DMS153 (cell line): ENCODE measurements at regions not wholly inside any gene's neighbourhood (a gene's known extent, or its start where the extent isn't known, plus 50 kb on each side); places are given as distances from the start of the nearest gene placed in this dataset.

ENCODE experiments used
- DNase-seq: peaks from one replicate; lab custom pipeline; 2025; lab: John Stamatoyannopoulos, UW

DNA sequence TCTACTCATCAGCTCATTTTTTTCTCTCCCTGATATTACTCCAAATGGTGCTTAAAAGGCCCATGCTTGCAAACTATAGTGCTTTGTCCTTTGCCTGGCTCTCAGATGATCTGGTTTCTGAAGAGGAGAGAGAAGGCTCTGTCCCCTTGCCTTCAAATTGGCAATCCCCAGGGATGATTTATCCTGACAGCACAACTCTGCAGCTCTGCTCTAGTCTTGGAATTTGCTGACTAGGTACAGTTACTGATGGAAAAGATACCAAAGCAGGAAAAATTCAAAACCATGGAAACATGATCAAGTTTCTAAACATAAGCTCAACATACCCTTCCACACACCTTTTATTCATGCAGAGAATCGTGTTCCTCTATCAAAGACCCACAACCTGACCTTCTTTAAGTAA, 106.7 kb upstream of the CADPS start:
- DNase-seq, result no peak

DNA sequence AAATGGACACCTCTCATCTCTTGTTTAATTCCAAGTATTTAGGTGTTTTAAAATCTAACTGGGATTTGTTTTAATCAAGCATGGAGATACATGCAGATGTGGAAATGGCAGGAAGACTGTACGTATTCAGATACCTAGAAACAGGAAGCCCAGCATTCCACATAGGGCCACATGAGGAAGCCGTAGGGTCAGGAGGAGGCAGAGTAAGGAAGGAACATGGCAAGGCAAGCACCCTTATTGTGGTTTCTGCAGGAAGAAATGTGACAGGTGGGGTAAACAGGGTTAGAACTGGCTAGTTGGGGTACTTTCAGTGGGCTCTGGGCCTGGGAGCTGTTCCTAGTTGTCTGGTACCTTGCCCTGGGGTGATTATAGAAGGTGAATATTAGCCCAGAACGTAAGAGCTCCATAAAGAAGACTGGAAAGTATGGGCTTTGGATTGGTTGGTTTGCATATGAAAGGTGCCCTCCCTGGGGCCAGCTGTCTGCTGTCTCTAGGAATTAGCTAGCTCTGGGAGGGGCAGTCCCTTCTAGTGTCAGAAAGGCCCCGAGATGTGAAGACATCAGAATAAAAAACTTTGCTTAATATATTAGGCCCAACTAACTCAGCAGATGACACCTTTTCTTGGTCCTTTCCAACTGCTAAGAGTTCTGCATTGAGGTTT, 107.7 kb upstream of the CADPS start:
- no peak for DNase-seq

DNA sequence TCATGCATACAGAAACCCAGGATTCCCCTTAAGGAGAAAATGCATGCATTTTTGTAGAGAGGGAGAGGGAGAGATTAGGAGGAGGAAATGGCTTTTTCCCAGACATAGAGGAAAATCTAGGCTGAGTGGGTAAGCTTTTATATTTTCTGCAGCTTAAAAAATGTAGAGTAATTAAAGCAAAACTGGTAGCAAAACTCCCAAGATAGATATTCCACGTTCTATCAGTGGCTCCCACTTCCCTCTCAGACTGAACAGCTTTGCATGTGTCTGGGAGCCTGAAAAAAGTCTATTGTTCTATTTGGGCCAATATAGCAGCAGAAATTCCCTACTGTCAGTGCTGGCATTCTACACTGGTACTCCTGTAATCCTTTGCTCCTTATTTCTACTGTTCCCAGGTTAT, 110.8 kb upstream of the CADPS start:
- DNase-seq, result no peak

DNA sequence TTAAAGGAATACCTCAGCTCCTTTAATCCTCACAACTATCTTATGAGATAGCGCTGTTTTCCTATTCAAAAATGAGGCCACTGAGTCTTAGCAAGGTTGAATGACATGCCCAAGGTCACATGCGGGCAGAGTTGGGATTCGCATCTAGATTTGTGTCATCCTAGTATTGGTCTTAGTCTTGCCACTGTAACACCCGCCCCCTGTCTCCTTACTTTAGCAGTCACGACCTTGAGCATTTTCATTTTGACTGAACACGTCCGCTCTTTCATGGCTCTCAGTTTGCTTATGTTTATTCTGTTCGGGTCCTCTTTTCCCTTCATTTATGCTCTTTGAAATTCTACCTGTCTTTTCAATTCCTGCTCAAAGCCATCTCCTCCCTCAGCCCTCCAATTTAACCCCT, 112.5 kb upstream of the CADPS start:
- DNase-seq, result no peak

DNA sequence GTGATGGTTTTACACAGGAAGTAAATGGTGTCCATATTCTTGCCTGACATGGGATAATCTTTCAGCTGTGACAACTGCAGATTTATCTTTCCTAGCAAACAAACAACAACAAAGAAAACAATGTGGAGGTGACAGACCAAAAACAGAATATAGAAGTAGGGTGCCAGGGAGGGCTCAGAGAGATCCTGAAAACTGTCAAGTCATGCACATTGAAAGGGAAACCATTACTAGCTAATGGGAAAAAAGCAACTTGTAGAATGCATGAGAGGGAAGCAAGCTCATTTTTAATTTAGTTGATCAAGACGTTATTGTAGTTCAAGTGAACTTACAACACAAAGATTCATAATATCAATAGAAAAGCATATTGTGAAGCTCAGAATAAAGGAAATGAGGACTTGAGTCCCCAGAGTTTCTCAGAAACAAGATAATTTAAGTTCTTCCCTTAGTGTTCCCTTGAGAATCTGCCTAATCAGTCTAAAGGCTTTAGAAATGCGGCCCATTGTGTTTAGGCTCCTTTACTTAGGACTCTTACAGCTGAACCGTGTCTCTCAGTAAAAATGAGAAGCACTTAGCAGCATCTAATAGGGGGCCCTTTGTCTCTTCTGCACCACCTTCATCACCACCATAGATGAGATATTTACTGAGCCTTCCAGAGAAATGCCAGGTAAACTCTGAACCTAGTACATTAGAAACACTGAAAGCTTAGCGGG, 115.6 kb upstream of the CADPS start:
- DNase-seq, result no peak

DNA sequence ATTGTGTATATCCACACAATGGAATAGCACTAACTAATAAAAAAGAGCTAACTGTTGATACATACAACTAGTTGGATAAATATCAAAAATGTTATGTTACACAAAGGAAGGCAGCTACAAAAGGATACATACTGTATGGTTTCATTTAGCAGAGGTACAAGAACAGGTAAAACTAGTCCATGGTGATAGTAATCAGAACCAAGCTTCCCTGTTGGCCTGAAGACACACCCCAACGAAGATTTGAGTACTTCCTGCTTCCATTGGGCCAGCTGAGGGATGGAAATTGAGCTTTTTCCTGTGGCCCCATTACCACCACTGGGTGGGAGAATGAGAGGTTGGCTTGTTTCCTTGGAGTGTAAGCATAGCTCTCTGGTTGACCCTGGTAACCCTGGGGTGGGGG, 117.3 kb upstream of the CADPS start:
- DNase-seq, result no peak

DNA sequence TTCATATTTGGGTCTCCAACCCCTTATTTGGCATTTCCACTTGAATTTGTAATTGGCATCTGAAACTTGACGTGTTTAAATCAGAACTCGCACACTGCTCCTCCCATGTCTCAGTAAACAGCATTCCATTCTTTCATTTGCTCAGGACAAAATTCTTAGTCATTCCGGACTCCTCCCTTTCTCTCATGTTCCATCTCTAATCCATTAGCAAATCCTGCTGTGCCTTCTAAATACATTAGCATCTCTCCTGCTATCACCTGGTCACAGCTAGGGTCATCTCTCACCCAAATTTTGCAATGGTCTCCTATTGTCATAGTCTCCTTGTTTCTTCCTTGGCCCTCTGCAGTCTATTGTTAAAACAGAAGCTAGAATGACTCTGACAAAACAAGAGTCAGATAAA, 119.9 kb upstream of the CADPS start:
- DNase-seq, result no peak

DNA sequence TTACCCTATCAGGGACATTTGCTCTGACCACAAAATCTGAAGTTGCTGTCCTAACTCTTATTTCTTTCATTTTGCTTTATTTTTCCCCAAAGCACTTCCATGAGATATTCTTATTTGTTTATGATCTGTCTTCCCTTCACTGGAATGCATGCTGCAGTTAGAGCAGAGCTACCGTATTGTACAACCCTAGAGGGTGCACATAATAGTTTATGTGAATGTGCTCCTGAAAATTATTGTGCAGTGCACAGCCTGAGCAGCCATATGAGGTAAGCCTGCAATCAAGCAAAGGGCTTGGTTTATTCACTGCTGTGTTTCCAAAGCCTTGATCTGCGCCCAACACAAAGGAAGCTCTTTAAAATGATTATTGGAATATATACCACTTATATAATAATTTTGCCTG, 120.3 kb upstream of the CADPS start:
- DNase-seq, result no peak

DNA sequence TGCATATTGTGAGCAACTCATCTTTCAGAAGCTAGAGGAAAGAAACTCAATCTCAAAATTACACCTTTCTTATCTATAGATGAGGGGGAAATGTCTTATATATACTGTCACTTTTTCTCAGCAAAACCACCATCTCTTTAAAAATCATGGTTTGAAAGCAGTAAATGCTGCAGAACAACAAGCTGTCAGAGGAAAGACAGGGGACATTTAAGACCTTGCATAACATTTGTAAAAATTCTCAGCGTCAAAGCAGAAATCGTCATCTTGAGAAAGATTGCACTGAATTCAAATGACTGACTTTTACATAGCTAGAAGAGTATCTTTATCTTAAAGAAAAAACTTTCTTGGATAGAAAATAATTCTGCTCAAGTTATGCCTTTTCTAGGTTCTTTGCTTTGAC, 122.2 kb upstream of the CADPS start:
- no peak for DNase-seq

DNA sequence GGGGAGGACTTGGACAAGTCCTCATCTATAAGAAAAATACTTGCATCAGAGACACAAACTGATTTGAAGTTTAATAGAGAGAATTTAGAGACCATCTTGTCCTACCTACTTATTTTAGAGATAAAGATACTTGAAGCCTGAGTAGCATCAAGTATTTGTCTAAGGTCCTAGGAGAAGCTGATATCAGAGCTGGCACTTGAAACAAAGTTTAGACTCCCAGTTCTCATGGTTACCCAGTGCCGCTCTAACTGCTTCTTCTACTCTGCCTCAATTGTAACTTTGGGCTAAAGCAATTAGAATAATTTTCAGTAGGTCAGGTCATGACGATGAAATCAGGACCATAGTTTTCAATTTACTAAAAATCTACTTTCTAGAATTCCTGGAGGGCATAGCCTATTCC, 123.9 kb upstream of the CADPS start:
- DNase-seq, result no peak

DNA sequence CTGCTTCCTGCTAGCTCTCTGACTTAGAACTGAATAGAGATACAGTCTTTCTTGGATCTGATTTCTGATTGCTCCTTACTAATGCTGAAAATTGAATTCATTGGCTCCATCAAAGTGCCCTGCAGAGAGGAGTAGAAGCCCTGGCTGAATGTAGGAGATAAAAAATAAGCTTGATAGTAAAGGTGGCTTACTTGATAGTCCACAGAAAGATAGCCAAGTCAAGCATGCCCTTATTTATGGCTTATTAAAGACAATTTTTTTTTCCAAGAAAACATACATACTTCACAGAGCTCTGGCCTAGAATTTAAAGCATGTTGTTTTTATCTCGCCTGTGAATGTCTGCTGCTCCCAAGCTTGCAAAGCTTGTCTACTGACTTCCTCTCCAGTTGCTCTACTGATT, 124.6 kb upstream of the CADPS start:
- DNase-seq, result no peak

DNA sequence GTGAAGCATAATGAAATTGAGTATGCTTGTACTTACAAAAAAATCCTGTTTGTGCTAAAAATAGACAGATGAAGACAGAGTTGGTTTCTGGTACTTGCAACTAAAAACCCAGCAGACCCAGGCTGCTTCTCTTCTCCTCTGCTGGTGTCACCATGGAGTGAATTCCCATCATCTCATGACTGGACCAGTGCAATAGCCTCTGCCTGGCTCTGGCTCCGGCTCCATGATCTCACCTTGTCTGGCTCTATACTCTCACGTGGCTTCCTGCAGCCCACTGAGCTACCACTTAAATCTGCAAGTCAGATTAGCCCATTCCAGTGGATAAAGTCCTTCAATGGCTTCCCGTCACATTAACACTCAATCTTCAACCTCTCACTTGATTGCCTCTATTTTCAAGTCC, 129.2 kb upstream of the CADPS start:
- no peak for DNase-seq

DNA sequence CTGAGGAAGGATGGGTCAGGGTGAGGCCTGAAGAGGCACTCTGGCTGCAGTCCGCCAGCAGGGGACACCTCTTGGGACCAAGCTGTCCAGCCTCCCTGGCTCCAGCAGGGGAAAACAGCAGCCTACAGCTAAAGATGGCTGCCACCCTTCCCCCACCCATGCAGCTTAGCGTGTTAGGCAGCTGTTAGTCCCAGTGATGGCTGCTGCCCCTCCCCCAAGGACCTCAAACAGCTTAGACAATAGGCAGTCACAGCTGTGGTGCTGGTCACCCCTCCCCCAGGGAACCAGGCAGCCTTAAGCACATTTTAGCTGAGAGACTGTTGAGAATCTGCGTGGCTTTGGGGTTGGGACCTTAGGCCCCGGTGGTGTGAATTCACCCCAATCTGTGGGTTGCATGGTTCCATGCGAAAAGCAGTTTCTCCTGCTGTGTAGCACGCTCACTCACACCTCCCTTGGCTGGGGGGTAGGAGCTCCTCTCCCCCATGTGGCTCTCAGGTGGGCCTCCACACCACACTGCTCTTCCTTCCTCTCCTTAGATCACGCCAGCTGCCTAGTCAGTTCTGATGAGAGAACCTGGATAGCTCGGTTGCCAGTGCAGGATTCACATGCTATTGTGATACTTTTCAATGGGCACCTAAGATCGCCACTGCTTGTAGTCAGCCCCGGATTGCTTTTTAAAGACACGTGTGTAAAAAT, 140.5 kb upstream of the CADPS start:
- no peak for DNase-seq

DNA sequence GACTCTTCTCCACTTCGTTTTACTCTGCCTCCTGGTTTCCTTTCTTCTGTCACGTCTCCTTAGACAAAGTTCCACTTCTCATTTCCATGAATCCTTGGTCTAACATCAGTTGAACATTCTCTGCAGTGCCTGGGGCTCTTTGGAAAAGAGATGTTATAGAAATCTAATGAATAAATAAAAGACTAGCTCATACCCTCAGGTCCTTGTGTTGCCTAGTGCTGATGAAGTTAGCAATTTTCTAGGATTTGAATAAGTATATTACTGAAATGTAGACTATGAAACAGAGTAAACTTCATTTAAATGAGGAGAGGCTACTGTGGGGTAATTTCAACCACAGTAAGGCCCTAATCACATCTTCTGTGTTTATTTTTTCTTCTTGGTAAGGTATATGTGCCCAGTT, 146.9 kb upstream of the CADPS start:
- DNase-seq, result no peak

DNA sequence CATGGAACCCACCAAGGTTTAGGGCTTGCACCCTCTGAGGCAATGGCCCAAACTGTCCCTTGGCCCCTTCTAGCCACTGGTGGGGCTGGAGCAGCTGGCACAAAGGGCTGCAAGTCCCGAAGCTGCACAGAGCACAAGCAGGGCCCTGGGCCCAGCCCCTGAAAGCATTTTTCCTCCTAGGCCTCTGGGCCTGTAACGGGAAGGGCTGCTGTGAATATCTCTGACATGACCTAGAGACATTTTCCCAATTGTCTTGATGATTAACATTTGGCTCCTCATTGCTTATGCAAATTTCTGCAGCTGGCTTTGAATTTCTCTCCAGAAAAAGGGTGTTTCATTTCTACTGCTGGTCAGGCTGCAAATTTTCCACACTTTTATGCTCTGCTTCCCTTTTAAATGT, 151.5 kb upstream of the CADPS start:
- DNase-seq, result no peak

DNA sequence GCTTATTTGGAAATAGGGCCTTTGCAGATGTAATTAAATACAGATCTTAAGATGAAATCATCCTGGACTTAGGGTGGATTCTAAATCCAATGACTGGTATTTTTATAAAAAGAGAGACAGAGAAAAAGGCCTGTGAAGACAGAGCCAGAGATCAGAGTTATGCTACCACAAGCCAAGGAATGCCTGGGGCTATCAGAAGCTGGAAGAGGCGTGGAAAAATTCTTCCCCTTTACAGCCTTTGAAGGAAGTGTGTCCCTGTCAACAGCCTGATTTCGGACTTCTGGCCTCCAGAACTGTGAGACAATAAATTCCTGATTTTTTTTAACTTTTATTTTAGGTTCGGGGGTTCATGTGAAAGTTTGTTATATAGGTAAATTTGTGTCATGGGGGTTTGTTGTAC, 154.1 kb upstream of the CADPS start:
- DNase-seq, result no peak

DNA sequence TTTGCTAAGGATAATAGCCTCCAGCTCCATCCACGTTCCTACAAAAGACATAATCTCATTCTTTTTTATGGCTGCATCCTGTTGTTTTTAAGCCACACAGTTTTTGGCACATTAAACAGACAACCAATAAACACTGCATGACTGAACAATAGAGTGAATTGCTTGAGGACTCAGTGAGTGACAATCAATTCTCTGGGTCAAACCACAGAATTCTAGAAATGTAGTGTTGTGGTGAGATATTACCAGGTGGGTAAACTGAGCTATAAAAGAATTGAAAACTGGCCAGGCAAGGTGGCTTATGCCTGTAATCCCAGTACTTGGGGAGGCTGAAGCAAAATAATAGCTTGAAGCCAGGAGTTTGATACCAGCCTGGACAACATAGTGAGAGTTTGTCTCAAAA, 154.7 kb upstream of the CADPS start:
- no peak for DNase-seq

DNA sequence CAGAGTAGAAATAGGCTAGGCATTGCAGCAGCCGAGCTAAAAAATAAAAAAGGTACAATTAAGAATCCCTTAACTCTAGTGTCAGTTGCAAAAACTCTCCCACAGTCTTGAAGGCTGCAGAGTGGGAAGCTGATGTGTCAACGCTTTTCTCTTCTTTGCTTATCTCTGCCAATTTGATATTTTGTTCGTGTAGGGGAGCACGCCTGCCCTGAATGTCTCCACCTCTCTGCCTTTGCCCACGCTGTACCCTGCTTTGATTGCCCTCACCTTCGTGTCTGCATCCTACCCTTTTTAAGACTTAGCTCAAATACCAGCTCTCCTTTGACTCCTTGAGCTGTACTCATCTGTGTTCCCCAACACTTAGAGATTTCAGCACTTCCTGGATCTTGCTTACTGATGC, 155.4 kb upstream of the CADPS start:
- no peak for DNase-seq

DNA sequence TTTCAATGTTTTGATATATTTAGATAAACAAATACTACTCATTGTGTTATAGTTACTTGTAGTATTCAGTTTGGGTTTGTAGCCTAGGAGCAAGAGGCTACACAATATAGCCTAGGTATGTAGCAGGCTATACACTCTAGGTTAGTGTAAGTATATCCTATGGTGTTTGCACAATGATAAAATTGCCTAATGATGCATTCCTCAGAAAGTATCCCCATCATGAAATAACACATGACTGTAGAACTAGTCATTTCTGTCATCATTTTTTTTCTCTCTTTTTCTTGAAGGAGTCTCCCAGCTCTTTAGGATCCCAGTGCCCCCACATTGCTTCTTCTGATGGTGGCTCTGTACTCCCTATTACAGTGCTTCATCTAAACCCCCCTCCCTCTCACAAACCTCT, 157.7 kb upstream of the CADPS start:
- DNase-seq, result no peak

DNA sequence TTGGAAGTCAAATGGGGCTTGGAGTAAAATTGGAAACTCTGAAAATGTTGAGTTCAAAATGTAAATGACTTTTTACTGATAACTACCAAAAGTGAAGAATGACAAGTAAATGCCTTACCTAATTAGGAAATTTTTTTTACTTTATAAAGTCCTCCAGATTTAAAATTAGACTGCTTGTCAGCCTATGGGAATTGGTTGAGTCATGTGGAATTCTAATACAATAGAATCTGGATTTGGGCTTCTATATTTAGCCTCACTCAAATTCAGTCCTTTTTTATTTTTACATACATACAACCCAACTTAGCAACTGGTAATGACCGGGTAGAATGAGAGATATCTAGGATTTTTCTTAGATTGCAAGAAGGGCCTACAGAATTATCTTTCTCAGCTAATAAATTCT, 158.9 kb upstream of the CADPS start:
- DNase-seq, result no peak

DNA sequence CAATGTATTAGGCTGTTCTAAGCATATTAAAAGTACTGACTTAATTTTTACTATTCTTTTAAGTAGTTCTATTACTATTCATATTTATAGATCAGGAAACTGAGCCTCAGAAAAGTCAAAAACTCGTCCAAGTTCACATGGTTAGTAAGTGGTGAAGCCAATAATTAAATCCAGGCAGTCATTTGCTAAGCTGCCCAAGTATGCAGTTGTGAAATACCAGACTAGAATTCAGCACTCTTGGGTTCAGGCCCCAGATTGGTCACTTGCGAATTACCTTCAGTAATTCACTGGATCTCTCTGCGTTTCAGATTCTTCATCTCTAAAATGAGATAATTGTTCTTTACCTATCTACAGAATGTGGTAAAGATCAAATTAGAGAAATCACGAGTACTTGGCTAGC, 161.9 kb upstream of the CADPS start:
- DNase-seq, result no peak

DNA sequence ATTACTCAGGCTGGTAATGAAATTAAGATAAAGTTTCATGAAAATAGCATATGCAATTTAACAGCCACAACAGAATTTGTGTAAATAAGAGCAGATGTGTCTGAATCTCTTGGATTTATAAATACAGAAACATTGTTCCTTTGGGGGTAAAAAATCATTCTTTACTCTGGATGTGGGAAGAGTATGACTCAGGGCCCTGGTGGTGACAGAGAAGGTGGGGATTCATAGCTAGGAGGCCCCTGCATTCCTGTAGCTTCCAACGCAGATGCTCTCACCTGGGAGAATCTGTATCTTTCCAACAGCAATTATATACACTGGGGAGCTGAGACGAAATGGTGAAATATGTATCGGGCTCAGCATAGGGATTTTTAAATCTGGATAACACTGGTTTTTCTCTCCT, 167.6 kb upstream of the CADPS start:
- no peak for DNase-seq

DNA sequence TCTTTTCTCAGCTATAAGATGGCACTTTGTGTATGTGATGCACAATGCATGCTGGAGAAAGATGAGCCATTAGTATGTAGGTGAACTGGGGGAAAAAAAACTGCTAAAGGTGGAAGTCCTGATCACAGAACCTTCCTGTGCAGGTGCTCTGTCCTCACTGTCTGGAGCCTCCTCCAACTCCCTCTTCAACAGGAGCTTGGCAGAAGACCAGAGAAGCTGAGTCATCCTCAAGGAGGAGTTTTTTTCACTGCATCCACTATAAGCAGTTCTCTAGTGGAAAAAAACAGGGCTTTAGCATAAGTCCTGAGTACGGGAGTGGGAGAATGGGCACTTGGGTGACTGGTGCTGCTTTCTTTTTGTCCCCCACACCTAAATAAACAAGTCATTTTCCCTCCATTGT, 168.4 kb upstream of the CADPS start:
- no peak for DNase-seq

DNA sequence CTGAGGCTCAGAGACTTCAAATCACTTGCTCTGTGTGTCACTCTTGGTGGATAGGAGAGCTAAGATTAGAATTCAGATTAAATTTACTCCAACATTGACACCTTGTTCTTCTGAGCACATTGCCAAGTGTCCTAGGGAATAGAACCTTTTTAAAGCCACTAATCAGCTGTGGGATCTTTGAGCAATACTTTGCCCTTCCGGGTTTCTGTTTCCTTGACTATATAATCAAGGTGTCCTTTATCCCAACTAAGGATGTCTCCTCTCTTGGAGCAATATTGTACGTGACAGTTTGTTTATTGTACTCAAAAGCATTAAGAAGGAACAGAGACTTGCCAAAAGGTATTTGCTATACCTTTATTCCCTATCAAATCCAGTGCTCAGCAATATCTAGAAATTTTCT, 170.9 kb upstream of the CADPS start:
- DNase-seq, result no peak
